SK-N-MC (cell line): ENCODE measurements at regions not wholly inside any gene's neighbourhood (a gene's known extent, or its start where the extent isn't known, plus 50 kb on each side); places are given as distances from the start of the nearest gene placed in this dataset.

ENCODE experiments used
- EZH2 ChIP-seq: fragments of 200-600 bp; sonication (generic); IDR thresholded peaks from one replicate; pipeline ENCODE4 v1.6.1; 2017; ENCODE audit warnings: antibody characterized with exemption
- FOXP2 ChIP-seq: optimal IDR thresholded peaks from 2 replicates; pipeline ENCODE3; 2011; ENCODE audit warnings: mild to moderate bottlenecking, moderate library complexity; ENCODE audit not compliant: insufficient read depth; ENCODE audit errors: extremely low read length, control extremely low read depth
- POLR2AphosphoS5 ChIP-seq: IDR thresholded peaks from 2 replicates; pipeline ENCODE4 v1.6.1; 2012; ENCODE audit warnings: mild to moderate bottlenecking, low read depth, low read length, borderline replicate concordance

DNA sequence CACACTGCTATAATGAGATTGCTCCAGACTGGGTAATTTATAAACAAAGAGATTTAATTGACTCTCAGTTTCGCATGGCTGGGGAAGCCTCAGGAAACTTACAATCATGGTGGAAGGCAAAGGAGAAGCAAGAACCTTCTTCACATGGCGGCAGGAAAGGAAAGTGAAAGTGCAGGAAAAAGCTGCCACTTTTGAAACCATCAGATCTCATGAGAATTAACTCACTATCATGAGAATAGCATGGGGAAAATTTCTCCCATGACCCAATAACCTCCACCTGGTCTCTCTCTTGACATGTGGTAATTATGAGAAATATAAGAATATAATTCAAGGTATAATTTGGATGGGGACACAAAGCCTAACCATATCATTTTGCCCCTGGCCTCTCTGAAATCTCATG lies 884.2 kb downstream of the GLUD2 start:
- no peak for TF ChIP-seq EZH2
- TF ChIP-seq POLR2AphosphoS5, result no peak
- TF ChIP-seq FOXP2, result no peak
